ENCODE measurements at regions not wholly inside any gene's neighbourhood (a gene's known extent, or its start where the extent isn't known, plus 50 kb on each side); places are given as distances from the start of the nearest gene placed in this dataset.

DNA sequence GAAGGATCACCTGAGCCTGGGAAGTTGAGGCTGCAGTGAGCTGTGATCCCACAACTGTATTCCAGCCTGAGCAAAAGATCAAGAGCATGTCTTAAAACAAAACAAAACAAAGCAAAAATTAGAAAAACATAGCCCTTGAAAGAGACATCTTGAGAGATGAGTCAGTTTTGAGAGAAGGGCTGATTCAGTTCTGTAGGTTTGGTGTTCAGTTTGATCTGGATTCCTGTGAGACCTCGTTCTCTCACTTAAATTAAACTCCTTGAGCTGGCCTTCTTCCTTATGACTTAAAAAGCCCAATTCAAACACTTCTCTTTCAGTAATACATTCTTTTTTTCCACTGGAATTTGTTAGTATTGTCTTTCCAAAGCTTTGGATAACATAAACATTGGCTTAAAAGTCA is 164.2 kb downstream of the NRIP1 start:
- TF ChIP-seq POLR2AphosphoS5 (IDR thresholded peaks at IDR 0.05; ENCODE audit: low read depth, low read length): no peak
- TF ChIP-seq POLR2A (IDR thresholded peaks at IDR 0.05; ENCODE audit: low read depth, low read length): no peak
- no peak for TF ChIP-seq TAF1 (IDR thresholded peaks at IDR 0.05; ENCODE audit: low read depth, low read length)
- TF ChIP-seq POU2F2 (IDR thresholded peaks at IDR 0.05; ENCODE audit: low read depth, low read length): no peak
- TF ChIP-seq PAX5 (IDR thresholded peaks at IDR 0.05; ENCODE audit: insufficient read depth, low read length, severe bottlenecking): no peak

All from GM12891 (cell line).